ENCODE measurements at regions not wholly inside any gene's neighbourhood (a gene's known extent, or its start where the extent isn't known, plus 50 kb on each side); places are given as distances from the start of the nearest gene placed in this dataset.
"Not testable (repeated sequence)": the region's sequence is repeated elsewhere in the genome, so short reads cannot be mapped to it uniquely, and the experiment has no call there.

GRCh38 chrX:77143907-77144306 is 303.3 kb upstream of the FGF16 start:
- intact Hi-C loops (cut with micrococcal nuclease), result no loop called here

- intact Hi-C loops (cut with micrococcal nuclease), result loop anchor here (10.0 kb wide), 1 partner anchor 864 kb away; no protein-coding TSS in a partner anchor
These were observed 286.9 kb upstream of the FGF16 start for GRCh38 chrX:77160301-77160700.

- intact Hi-C loops (cut with micrococcal nuclease), result loop anchor here (10.0 kb wide), 1 partner anchor 862 kb away; no protein-coding TSS in a partner anchor
These were observed 284.4 kb upstream of the FGF16 start for GRCh38 chrX:77162777-77163176.

GRCh38 chrX:77167993-77168392 is 279.2 kb upstream of the FGF16 start:
- intact Hi-C loops (cut with micrococcal nuclease), result loop anchor here (10.0 kb wide), 1 partner anchor 857 kb away; no protein-coding TSS in a partner anchor

GRCh38 chrX:77174680-77175519 is 272.3 kb upstream of the FGF16 start:
- intact Hi-C loops (cut with micrococcal nuclease), result no loop called here

GRCh38 chrX:77200663-77201062 is 246.5 kb upstream of the FGF16 start:
- intact Hi-C loops (cut with micrococcal nuclease), result no loop called here

- intact Hi-C loops (cut with micrococcal nuclease), result no loop called here
These were observed 224.1 kb upstream of the FGF16 start for GRCh38 chrX:77223046-77223445.

GRCh38 chrX:77264490-77264889 is 182.7 kb upstream of the FGF16 start:
- intact Hi-C loops (cut with micrococcal nuclease), result no loop called here

GRCh38 chrX:77275392-77275791 is 171.8 kb upstream of the FGF16 start:
- intact Hi-C loops (cut with micrococcal nuclease), result no loop called here

GRCh38 chrX:77276742-77277141 is 170.4 kb upstream of the FGF16 start:
- intact Hi-C loops (cut with micrococcal nuclease), result no loop called here

GRCh38 chrX:77277911-77278310 is 169.3 kb upstream of the FGF16 start:
- intact Hi-C loops (cut with micrococcal nuclease), result no loop called here

GRCh38 chrX:77279373-77279772 is 167.8 kb upstream of the FGF16 start:
- intact Hi-C loops (cut with micrococcal nuclease), result not testable (repeated sequence)

- intact Hi-C loops (cut with micrococcal nuclease), result no loop called here
These were observed 153.7 kb upstream of the FGF16 start for GRCh38 chrX:77293331-77293995.

GRCh38 chrX:77298296-77298695 is 148.9 kb upstream of the FGF16 start:
- intact Hi-C loops (cut with micrococcal nuclease), result no loop called here

- intact Hi-C loops (cut with micrococcal nuclease), result no loop called here
These were observed 148.4 kb upstream of the FGF16 start for GRCh38 chrX:77298790-77299189.

- intact Hi-C loops (cut with micrococcal nuclease), result no loop called here
These were observed 147.6 kb upstream of the FGF16 start for GRCh38 chrX:77299549-77299948.

GRCh38 chrX:77342004-77342403 is 105.2 kb upstream of the FGF16 start:
- intact Hi-C loops (cut with micrococcal nuclease), result no loop called here

- intact Hi-C loops (cut with micrococcal nuclease), result no loop called here
These were observed 100.3 kb upstream of the FGF16 start for GRCh38 chrX:77346859-77347258.

- intact Hi-C loops (cut with micrococcal nuclease), result no loop called here
These were observed 99.6 kb upstream of the FGF16 start for GRCh38 chrX:77347572-77347971.

- intact Hi-C loops (cut with micrococcal nuclease), result no loop called here
These were observed 57.3 kb upstream of the FGF16 start for GRCh38 chrX:77389891-77390290.

- intact Hi-C loops (cut with micrococcal nuclease), result not testable (repeated sequence)
These were observed 56.8 kb upstream of the FGF16 start for GRCh38 chrX:77390365-77390764.

- intact Hi-C loops (cut with micrococcal nuclease), result no loop called here
These were observed 50.4 kb upstream of the FGF16 start for GRCh38 chrX:77396781-77397180.
